ENCODE measurements at regions not wholly inside any gene's neighbourhood (a gene's known extent, or its start where the extent isn't known, plus 50 kb on each side); places are given as distances from the start of the nearest gene placed in this dataset.

- Histone ChIP-seq H3K4ac (ENCODE audit: low read depth, low read length) (no peak overlapping the region), H2BK5ac (ENCODE audit: insufficient read length, low read length) (no peak overlapping the region), H3K56ac (ENCODE audit: insufficient read length, low read depth, low read length) (no peak overlapping the region), H4K20me1 (ENCODE audit: control insufficient read depth, insufficient read depth, insufficient read length) (no peaks in the 10 kb centered on the region), H3K9me3 (ENCODE audit: control insufficient read depth, low read depth, low read length) (no peaks in the 10 kb centered on the region), H2BK15ac (ENCODE audit: low read depth, low read length) (no peak overlapping the region), H2BK12ac (ENCODE audit: insufficient read length, low read depth, low read length) (no peak overlapping the region), H3K79me2 (ENCODE audit: insufficient read depth, low read length) (no peaks in the 10 kb centered on the region), H3K23ac (ENCODE audit: insufficient read length, low read depth, low read length) (no peak overlapping the region), H3K18ac (ENCODE audit: insufficient read length, low read depth, low read length) (no peak overlapping the region), H3K4me1 (ENCODE audit: insufficient read depth, low read length) (no peaks in the 10 kb centered on the region), H2BK120ac (ENCODE audit: low read depth, low read length, poor library complexity, severe bottlenecking) (no peak overlapping the region), H4K5ac (ENCODE audit: insufficient read length, low read depth, low read length) (no peak overlapping the region), H3K79me1 (ENCODE audit: insufficient read depth, low read depth, low read length, poor library complexity, severe bottlenecking) (no peaks in the 10 kb centered on the region), H2AFZ (ENCODE audit: low read length) (no peak overlapping the region), H3K9ac (ENCODE audit: extremely low read depth, insufficient read length, low read length) (no peak overlapping the region), H3K27ac (ENCODE audit: insufficient read length, low read depth, low read length) (no peak overlapping the region), H2BK20ac (ENCODE audit: low read depth, low read length, poor library complexity, severe bottlenecking) (no peak overlapping the region), H4K91ac (ENCODE audit: insufficient read length, low read depth, low read length) (no peak overlapping the region), H3K14ac (ENCODE audit: insufficient read depth, low read length) (no peak overlapping the region), H4K8ac (replicated peaks; ENCODE audit: insufficient read length, low read depth, low read length) (no peak overlapping the region), H3K27me3 (ENCODE audit: insufficient read depth, low read length) (no peaks in the 10 kb centered on the region), H3K23me2 (ENCODE audit: insufficient read length, low read depth, low read length, poor library complexity, severe bottlenecking) (no peaks in the 10 kb centered on the region), H3T11ph (ENCODE audit: low read length) (no peak overlapping the region), H2AK5ac (ENCODE audit: insufficient read length, low read length) (no peak overlapping the region), H3K4me2 (ENCODE audit: insufficient read depth, insufficient read length, low read length) (no peak overlapping the region)
- no peak for DNase-seq
- no CpG with 5 or more reads among the region's 2 CpGs for WGBS (ENCODE audit: extremely low coverage, insufficient read length, low lambda C conversion rate)
- Mint-ChIP-seq H3K27ac (no peak overlapping the region), H3K36me3 (ENCODE audit: insufficient read depth in 1 of 3, low read depth in 3 of 3) (peaks cover 0 to 7% (median 2%) of the 10 kb centered on the region in 3 experiments; a peak in 2 of 7 replicates), H3K4me1 (no peaks in the 10 kb centered on the region), H3K9me3 (peaks cover 13 to 15% of the 10 kb centered on the region in 2 experiments), H3K4me3 (no peak overlapping the region), H3K27me3 (ENCODE audit: low read depth) (peaks cover 1% of the 10 kb centered on the region; the same call in 1 of the 2 replicates)
- TF ChIP-seq CTCF (conservative IDR thresholded peaks at IDR 0.05), result no peak
These were observed 525.0 kb upstream of the ADARB2 start for GRCh38 chr10:2262333-2262732.
